WTC11 (cell line): ENCODE measurements at regions not wholly inside any gene's neighbourhood (a gene's known extent, or its start where the extent isn't known, plus 50 kb on each side); places are given as distances from the start of the nearest gene placed in this dataset.

Source experiments
- ATAC-seq: fragments of 200-7000 bp; cut with Tn5 transposase; 2 replicates; pipeline ENCODE4 v1.10.0; 2021; ENCODE audit warnings: mild to moderate bottlenecking, moderate library complexity
- CTCF ChIA-PET: fragments of 300-600 bp; sonication (Branson Sonifier 250); formaldehyde crosslinking; loops from one replicate; lab custom pipeline; 2021; ENCODE audit warnings: antibody characterized with exemption; lab: Charles Lee
- POLR2A ChIA-PET: fragments of 350-600 bp; sonication (Branson Sonifier 250); formaldehyde crosslinking; loops from one replicate; lab custom pipeline; 2021; ENCODE audit warnings: antibody characterized with exemption; lab: Charles Lee
- DNase-seq: peaks from one replicate; pipeline ENCODE4 v3.0.0; 2021; ENCODE audit warnings: low spot score
- H3K27ac Mint-ChIP-seq: 2 replicates; pipeline ENCODE4 v1.8.0; 2021; ENCODE audit warnings: mixed read lengths
- H3K27me3 Mint-ChIP-seq: 2 replicates; pipeline ENCODE4 v1.8.0; 2021; ENCODE audit warnings: low read depth, mild to moderate bottlenecking, moderate library complexity, mixed read lengths
- H3K36me3 Mint-ChIP-seq: 2 replicates; pipeline ENCODE4 v1.8.0; 2021; ENCODE audit warnings: mixed read lengths
- H3K4me1 Mint-ChIP-seq: 2 replicates; pipeline ENCODE4 v1.8.0; 2022; ENCODE audit warnings: mixed read lengths
- H3K4me3 Mint-ChIP-seq: 2 replicates; pipeline ENCODE4 v1.8.0; 2021; ENCODE audit warnings: mild to moderate bottlenecking, moderate library complexity, mixed read lengths
- H3K9me3 Mint-ChIP-seq: 2 replicates; pipeline ENCODE4 v1.8.0; 2021; ENCODE audit warnings: mixed read lengths
- CDX4 ChIP-seq: fragments of 250-450 bp; sonication (Bioruptor Pico); IDR thresholded peaks from 2 replicates; pipeline ENCODE4 v1.9.0; 2021; ENCODE audit warnings: moderate library complexity, mild to moderate bottlenecking, inconsistent platforms, borderline replicate concordance
- EMX1 ChIP-seq: fragments of 250-450 bp; sonication (Bioruptor Pico); IDR thresholded peaks from 2 replicates; pipeline ENCODE4 v1.8.0; 2021; ENCODE audit warnings: mild to moderate bottlenecking
- GABPB1 ChIP-seq: sonication (generic); formaldehyde crosslinking; IDR thresholded peaks from 2 replicates; pipeline ENCODE4 v1.8.1; 2023; ENCODE audit warnings: mild to moderate bottlenecking, missing genetic modification reagents
- JUN ChIP-seq: sonication (generic); formaldehyde crosslinking; IDR thresholded peaks from 2 replicates; pipeline ENCODE4 v1.8.0; 2023; ENCODE audit warnings: mild to moderate bottlenecking, missing genetic modification reagents
- NFE2L1 ChIP-seq: sonication (generic); formaldehyde crosslinking; IDR thresholded peaks from 2 replicates; pipeline ENCODE4 v1.8.1; 2023; ENCODE audit warnings: missing genetic modification reagents
- NR1H2 ChIP-seq: sonication (generic); formaldehyde crosslinking; IDR thresholded peaks from 2 replicates; pipeline ENCODE4 v1.9.0; 2021; ENCODE audit warnings: mild to moderate bottlenecking, moderate library complexity, missing genetic modification reagents
- RELA ChIP-seq: sonication (generic); formaldehyde crosslinking; IDR thresholded peaks from 2 replicates; pipeline ENCODE4 v1.8.1; 2022; ENCODE audit warnings: missing genetic modification reagents, mild to moderate bottlenecking, borderline replicate concordance
- USF2 ChIP-seq: sonication (generic); formaldehyde crosslinking; IDR thresholded peaks from 2 replicates; pipeline ENCODE4 v1.8.1; 2023; ENCODE audit warnings: mild to moderate bottlenecking, missing genetic modification reagents, moderate library complexity
- ZNF219 ChIP-seq: sonication (generic); formaldehyde crosslinking; IDR thresholded peaks from 2 replicates; pipeline ENCODE4 v1.8.0; 2023; ENCODE audit warnings: missing genetic modification reagents, mild to moderate bottlenecking, borderline replicate concordance
- ZNF396 ChIP-seq: fragments of 250-450 bp; sonication (Bioruptor Pico); IDR thresholded peaks from 2 replicates; pipeline ENCODE4 v1.8.0; 2021; ENCODE audit warnings: mild to moderate bottlenecking, moderate library complexity, borderline replicate concordance
- TF ChIP-seq, protein P1 (sequence below): sonication (generic); formaldehyde crosslinking; IDR thresholded peaks from 2 replicates; pipeline ENCODE4 v1.8.0; 2023; ENCODE audit warnings: mild to moderate bottlenecking, missing genetic modification reagents
- TF ChIP-seq, protein P2 (sequence below): sonication (generic); formaldehyde crosslinking; IDR thresholded peaks from 2 replicates; pipeline ENCODE4 v1.8.1; 2023; ENCODE audit warnings: mild to moderate bottlenecking, missing genetic modification reagents
- TF ChIP-seq, protein P3 (sequence below): fragments of 250-450 bp; sonication (Bioruptor Pico); IDR thresholded peaks from 2 replicates; pipeline ENCODE4 v1.8.0; 2021; ENCODE audit warnings: mild to moderate bottlenecking

DNA sequence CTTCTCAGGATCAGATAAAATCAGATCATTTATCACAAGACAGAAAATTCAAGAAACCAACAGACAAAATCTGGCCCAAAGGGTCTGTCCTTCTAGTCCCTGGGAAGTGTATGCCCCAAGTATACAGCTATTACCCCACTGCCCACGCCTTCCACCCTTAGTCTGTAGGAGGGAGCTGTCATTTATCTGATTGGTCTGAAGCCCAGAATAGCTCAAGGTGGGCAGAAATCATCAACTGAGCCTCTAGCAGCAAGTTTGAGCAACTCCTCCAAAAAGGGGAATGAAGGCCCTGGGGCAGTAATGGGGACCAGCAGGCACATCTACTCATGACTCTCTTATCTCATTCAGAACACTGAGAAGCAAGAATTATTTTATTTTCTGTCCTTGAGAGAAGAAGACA, 126.9 kb downstream of the MATN1 start:
- H3K36me3 Mint-ChIP-seq = no peaks in the 10 kb centered on the region
- no peak overlapping the region for H3K27ac Mint-ChIP-seq
- DNase-seq (no peak), ATAC-seq (no peak)
- H3K4me1 Mint-ChIP-seq = no peaks in the 10 kb centered on the region
- no peak for TF ChIP-seq CDX4
- ChIA-PET CTCF (no interaction called here), POLR2A (no interaction called here)
- H3K4me3 Mint-ChIP-seq = no peak overlapping the region
- peaks cover 30% of the 10 kb centered on the region for H3K9me3 Mint-ChIP-seq
- H3K27me3 Mint-ChIP-seq = peaks cover 20% of the 10 kb centered on the region

GRCh38 chr1:30589083-30589482, 134.3 kb downstream of the MATN1 start:
- DNase-seq = no peak
- H3K27ac Mint-ChIP-seq = no peak overlapping the region
- H3K9me3 Mint-ChIP-seq = peaks cover 33% of the 10 kb centered on the region
- TF ChIP-seq USF2 (CRISPR knock-in tag) (no peak), ZNF396 (no peak), RELA (no peak), EMX1 (CRISPR knock-in tag) (no peak), JUN (CRISPR knock-in tag) (no peak), ZNF219 (CRISPR knock-in tag) (no peak), NFE2L1 (no peak), NR1H2 (CRISPR knock-in tag) (no peak), GABPB1 (CRISPR knock-in tag) (no peak)
- TF ChIP-seq, protein P1, sequence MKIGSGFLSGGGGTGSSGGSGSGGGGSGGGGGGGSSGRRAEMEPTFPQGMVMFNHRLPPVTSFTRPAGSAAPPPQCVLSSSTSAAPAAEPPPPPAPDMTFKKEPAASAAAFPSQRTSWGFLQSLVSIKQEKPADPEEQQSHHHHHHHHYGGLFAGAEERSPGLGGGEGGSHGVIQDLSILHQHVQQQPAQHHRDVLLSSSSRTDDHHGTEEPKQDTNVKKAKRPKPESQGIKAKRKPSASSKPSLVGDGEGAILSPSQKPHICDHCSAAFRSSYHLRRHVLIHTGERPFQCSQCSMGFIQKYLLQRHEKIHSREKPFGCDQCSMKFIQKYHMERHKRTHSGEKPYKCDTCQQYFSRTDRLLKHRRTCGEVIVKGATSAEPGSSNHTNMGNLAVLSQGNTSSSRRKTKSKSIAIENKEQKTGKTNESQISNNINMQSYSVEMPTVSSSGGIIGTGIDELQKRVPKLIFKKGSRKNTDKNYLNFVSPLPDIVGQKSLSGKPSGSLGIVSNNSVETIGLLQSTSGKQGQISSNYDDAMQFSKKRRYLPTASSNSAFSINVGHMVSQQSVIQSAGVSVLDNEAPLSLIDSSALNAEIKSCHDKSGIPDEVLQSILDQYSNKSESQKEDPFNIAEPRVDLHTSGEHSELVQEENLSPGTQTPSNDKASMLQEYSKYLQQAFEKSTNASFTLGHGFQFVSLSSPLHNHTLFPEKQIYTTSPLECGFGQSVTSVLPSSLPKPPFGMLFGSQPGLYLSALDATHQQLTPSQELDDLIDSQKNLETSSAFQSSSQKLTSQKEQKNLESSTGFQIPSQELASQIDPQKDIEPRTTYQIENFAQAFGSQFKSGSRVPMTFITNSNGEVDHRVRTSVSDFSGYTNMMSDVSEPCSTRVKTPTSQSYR (CRISPR knock-in tag) = no peak
- TF ChIP-seq, protein P2, sequence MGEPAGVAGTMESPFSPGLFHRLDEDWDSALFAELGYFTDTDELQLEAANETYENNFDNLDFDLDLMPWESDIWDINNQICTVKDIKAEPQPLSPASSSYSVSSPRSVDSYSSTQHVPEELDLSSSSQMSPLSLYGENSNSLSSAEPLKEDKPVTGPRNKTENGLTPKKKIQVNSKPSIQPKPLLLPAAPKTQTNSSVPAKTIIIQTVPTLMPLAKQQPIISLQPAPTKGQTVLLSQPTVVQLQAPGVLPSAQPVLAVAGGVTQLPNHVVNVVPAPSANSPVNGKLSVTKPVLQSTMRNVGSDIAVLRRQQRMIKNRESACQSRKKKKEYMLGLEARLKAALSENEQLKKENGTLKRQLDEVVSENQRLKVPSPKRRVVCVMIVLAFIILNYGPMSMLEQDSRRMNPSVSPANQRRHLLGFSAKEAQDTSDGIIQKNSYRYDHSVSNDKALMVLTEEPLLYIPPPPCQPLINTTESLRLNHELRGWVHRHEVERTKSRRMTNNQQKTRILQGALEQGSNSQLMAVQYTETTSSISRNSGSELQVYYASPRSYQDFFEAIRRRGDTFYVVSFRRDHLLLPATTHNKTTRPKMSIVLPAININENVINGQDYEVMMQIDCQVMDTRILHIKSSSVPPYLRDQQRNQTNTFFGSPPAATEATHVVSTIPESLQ (CRISPR knock-in tag) = no peak
- POLR2A ChIA-PET = no interaction called here
- H3K36me3 Mint-ChIP-seq = no peaks in the 10 kb centered on the region
- H3K4me1 Mint-ChIP-seq = peaks cover 5% of the 10 kb centered on the region; the same call in 1 of the 2 replicates
- peaks cover 22% of the 10 kb centered on the region for H3K27me3 Mint-ChIP-seq
- no peak for ATAC-seq
- H3K4me3 Mint-ChIP-seq = no peak overlapping the region
- CTCF ChIA-PET = no interaction called here

DNA sequence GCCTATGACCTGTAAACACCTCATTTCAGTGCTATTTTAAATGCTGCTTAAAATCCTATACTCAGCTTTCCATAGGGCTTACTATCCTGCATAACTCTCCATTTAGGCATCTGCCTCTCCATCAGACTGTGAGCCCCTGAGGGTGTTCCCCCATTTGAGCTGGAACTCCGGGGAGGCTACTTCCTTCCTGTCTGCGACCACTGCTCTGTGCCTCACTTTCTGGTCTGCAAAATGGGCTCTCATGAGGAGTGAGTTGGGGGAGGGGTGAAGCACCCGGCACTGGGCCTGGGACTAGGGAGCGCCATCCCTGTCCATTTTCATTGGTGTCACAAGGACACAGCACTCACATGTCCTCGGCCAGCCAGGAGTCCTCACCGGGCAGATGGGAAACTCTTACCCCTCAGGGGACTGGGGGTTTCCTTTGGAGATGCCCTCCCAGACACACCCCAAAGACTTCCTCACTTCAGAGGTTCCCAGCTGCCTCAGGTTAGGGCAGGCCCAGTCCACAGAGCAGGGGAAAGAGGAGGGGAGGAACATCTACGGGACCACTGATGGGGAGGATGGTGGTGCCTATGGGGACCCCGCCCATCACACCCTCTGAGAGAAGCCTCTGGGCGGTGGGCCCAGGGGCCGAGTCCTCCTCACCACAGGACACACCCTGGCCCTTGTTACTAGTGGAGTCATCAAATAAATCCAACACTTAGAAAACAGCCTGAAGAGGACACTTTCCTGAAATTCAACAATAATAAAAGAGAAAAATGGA, 134.9 kb downstream of the MATN1 start:
- Mint-ChIP-seq H3K36me3 (no peaks in the 10 kb centered on the region), H3K27ac (no peak overlapping the region), H3K4me3 (no peak overlapping the region), H3K27me3 (peaks cover 24% of the 10 kb centered on the region), H3K4me1 (peaks cover 5% of the 10 kb centered on the region; the same call in 1 of the 2 replicates), H3K9me3 (peaks cover 36% of the 10 kb centered on the region)
- ChIA-PET POLR2A (no interaction called here), CTCF (no interaction called here)
- no peak for DNase-seq
- TF ChIP-seq, protein P3, sequence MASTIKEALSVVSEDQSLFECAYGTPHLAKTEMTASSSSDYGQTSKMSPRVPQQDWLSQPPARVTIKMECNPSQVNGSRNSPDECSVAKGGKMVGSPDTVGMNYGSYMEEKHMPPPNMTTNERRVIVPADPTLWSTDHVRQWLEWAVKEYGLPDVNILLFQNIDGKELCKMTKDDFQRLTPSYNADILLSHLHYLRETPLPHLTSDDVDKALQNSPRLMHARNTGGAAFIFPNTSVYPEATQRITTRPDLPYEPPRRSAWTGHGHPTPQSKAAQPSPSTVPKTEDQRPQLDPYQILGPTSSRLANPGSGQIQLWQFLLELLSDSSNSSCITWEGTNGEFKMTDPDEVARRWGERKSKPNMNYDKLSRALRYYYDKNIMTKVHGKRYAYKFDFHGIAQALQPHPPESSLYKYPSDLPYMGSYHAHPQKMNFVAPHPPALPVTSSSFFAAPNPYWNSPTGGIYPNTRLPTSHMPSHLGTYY (CRISPR knock-in tag) = no peak
- ATAC-seq = no peak
